HepG2 (cell line): ENCODE measurements at regions not wholly inside any gene's neighbourhood (a gene's known extent, or its start where the extent isn't known, plus 50 kb on each side); places are given as distances from the start of the nearest gene placed in this dataset.

ENCODE experiments used
- ATAC-seq: fragments of 200-7000 bp; cut with Tn5 transposase; 3 replicates; pipeline ENCODE4 v1.9.1; 2020; ENCODE audit warnings: mild to moderate bottlenecking, moderate library complexity
- BruUV-seq: library from RNA; stranded (reverse); fragments of 400-500 nt; replicated peaks from 2 replicates; lab custom pipeline; 2021; lab: Mats Ljungman, UMichigan
- CTCF ChIA-PET: fragments of 300-600 bp; formaldehyde crosslinking; extraction: SDS; loops from one replicate; lab custom pipeline; 2021; ENCODE audit warnings: low total read pairs, inconsistent platforms, low intra/inter-chr PET ratio; lab: Yijun Ruan, JAX
- POLR2A ChIA-PET: fragments of 350-600 bp; sonication (Branson Sonifier 250); formaldehyde crosslinking; loops from one replicate; lab custom pipeline; 2020; ENCODE audit warnings: antibody characterized with exemption, inconsistent platforms; lab: Yijun Ruan, JAX
- DNase-seq: peaks from one replicate; pipeline ENCODE4 v3.0.0-alpha.2; 2015; ENCODE audit warnings: low spot score
- FAIRE-seq: peaks from 3 replicates; lab custom pipeline; 2011; peaks lifted over from hg19 to GRCh38; lab: Jason Lieb, UNC
- H2AFZ ChIP-seq: one replicate; pipeline ENCODE4 v1.6.1; 2011; ENCODE audit warnings: low read length, inconsistent platforms
- H3K27ac ChIP-seq: fragments of 300-600 bp; 3 replicates; pipeline ENCODE4 v1.8.0; 2011; ENCODE audit warnings: mixed run types, mild to moderate bottlenecking, mixed read lengths, low read length, inconsistent platforms; ENCODE audit not compliant: insufficient read depth; ENCODE audit errors: extremely low read length
- H3K27me3 ChIP-seq, 2 experiments: fragments of 200-600 bp in 1 of 2; 2 replicates in 1 of 2; 3 replicates in 1 of 2; pipeline versions ENCODE4 v1.6.0 to v1.8.0; 2011; ENCODE audit warnings: low read length in 2 of 2, mild to moderate bottlenecking in 2 of 2, moderate library complexity in 2 of 2, inconsistent platforms in 1 of 2; ENCODE audit not compliant: insufficient read depth in 2 of 2, control insufficient read depth in 1 of 2
- H3K36me3 ChIP-seq, 2 experiments: fragments of 200-600 bp in 1 of 2; replicated peaks in 1 of 2; 2 replicates in 1 of 2; 3 replicates in 1 of 2; pipeline versions ENCODE4 v1.5.1 to v1.8.0; 2011; ENCODE audit warnings: low read length in 2 of 2, inconsistent platforms in 1 of 2; ENCODE audit not compliant: insufficient read depth in 2 of 2, control insufficient read depth in 1 of 2
- H3K4me1 ChIP-seq: 2 replicates; pipeline ENCODE4 v1.5.1; 2012; ENCODE audit warnings: low read length, inconsistent platforms; ENCODE audit not compliant: insufficient read depth
- H3K4me2 ChIP-seq: 2 replicates; pipeline ENCODE4 v1.6.0; 2011; ENCODE audit warnings: low read depth, low read length, inconsistent platforms
- H3K4me3 ChIP-seq, 3 experiments: fragments of 200-600 bp in 1 of 3; sonication (generic), shearing (Covaris generic) in 1 of 3; replicated peaks in 1 of 3; 2 replicates each; pipeline ENCODE4 v1.5.1; 2011 to 2016; ENCODE audit warnings: low read length in 3 of 3, inconsistent platforms in 2 of 3, low read depth in 2 of 3, mild to moderate bottlenecking in 2 of 3, control low read depth in 1 of 3, mixed read lengths in 1 of 3; ENCODE audit not compliant: insufficient read depth in 1 of 3
- H3K79me2 ChIP-seq: one replicate; pipeline ENCODE4 v1.6.1; 2011; ENCODE audit warnings: low read length, inconsistent platforms; ENCODE audit not compliant: insufficient read depth
- H3K9ac ChIP-seq: 2 replicates; pipeline ENCODE4 v1.6.0; 2011; ENCODE audit warnings: mild to moderate bottlenecking, low read depth, low read length, inconsistent platforms; ENCODE audit not compliant: insufficient read depth
- H3K9me3 ChIP-seq: 2 replicates; pipeline ENCODE4 v1.5.1; 2012; ENCODE audit warnings: mild to moderate bottlenecking, low read length
- H4K20me1 ChIP-seq: 2 replicates; pipeline ENCODE4 v1.6.0; 2011; ENCODE audit warnings: inconsistent platforms, mild to moderate bottlenecking, low read length, moderate library complexity; ENCODE audit not compliant: insufficient read depth
- ARNTL ChIP-seq: sonication (generic); formaldehyde crosslinking; IDR thresholded peaks from 2 replicates; pipeline ENCODE4 v1.4.0; 2020; ENCODE audit warnings: mild to moderate bottlenecking, missing genetic modification reagents
- CHD4 ChIP-seq: fragments of 200-600 bp; sonication (generic); IDR thresholded peaks from 2 replicates; pipeline ENCODE4 v1.7.0; 2017; ENCODE audit warnings: mild to moderate bottlenecking, low read length, borderline replicate concordance
- FOSL1 ChIP-seq: sonication (generic); formaldehyde crosslinking; IDR thresholded peaks from 2 replicates; pipeline ENCODE4 v1.9.0; 2021; ENCODE audit warnings: missing genetic modification reagents, borderline replicate concordance
- JUN ChIP-seq: sonication (generic); formaldehyde crosslinking; IDR thresholded peaks from 2 replicates; pipeline ENCODE4 v1.4.0; 2020; ENCODE audit warnings: mild to moderate bottlenecking, missing genetic modification reagents
- MED1 ChIP-seq: sonication (generic); formaldehyde crosslinking; IDR thresholded peaks from 2 replicates; pipeline ENCODE4 v1.4.0; 2020; ENCODE audit warnings: missing genetic modification reagents
- RFX3 ChIP-seq: IDR thresholded peaks from 2 replicates; pipeline ENCODE4 v1.6.1; 2016; ENCODE audit warnings: missing biosample characterization, missing genetic modification reagents
- SIX1 ChIP-seq: sonication (generic); formaldehyde crosslinking; IDR thresholded peaks from 2 replicates; pipeline ENCODE4 v1.4.0; 2020; ENCODE audit warnings: missing genetic modification reagents, borderline replicate concordance
- SRSF4 ChIP-seq: fragments of 200-400 bp; formaldehyde crosslinking; IDR thresholded peaks from one replicate; pipeline ENCODE4 v1.6.1; 2018; ENCODE audit warnings: mild to moderate bottlenecking, low read depth, low read length, moderate library complexity; ENCODE audit not compliant: poor library complexity, severe bottlenecking
- TFDP2 ChIP-seq: sonication (generic); formaldehyde crosslinking; IDR thresholded peaks from 2 replicates; pipeline ENCODE4 v1.4.0; 2020; ENCODE audit warnings: missing genetic modification reagents
- WIZ ChIP-seq: sonication (generic); formaldehyde crosslinking; IDR thresholded peaks from 2 replicates; pipeline ENCODE4 v1.5.1; 2020; ENCODE audit warnings: mild to moderate bottlenecking, missing genetic modification reagents
- YY1 ChIP-seq: IDR thresholded peaks from 2 replicates; pipeline ENCODE4 v1.6.1; 2011; ENCODE audit warnings: low read length, low read depth, moderate library complexity, mild to moderate bottlenecking; ENCODE audit not compliant: insufficient read depth, insufficient replicate concordance
- ZBTB20 ChIP-seq: sonication (generic); formaldehyde crosslinking; IDR thresholded peaks from 2 replicates; pipeline ENCODE4 v1.8.1; 2023; ENCODE audit warnings: missing genetic modification reagents, low read depth, mild to moderate bottlenecking, borderline replicate concordance
- ZNF138 ChIP-seq: sonication (generic); formaldehyde crosslinking; IDR thresholded peaks from 2 replicates; pipeline ENCODE4 v1.5.0; 2020; ENCODE audit warnings: mild to moderate bottlenecking, low read depth, missing genetic modification reagents
- WGBS: methylation state at CpG from one replicate; pipeline ENCODE4 v1.1.6; 2017; ENCODE audit warnings: low lambda C conversion rate; 5-methylcytosine and 5-hydroxymethylcytosine counted together
- in situ Hi-C: cut with HindIII; loops from 2 replicates; pipeline ENCODE4 v1.10.0; 2017; ENCODE audit warnings: low pct_unique_long_range_greater_than_20kb; ENCODE audit not compliant: extremely low pct_ligation_motif_present
- intact Hi-C: fragments of 100-400 bp; cut with micrococcal nuclease; formaldehyde crosslinking; loops from one replicate; pipeline ENCODE4 v1.10.0; 2022; ENCODE audit not compliant: unreplicated experiment
- TF ChIP-seq, protein P1 (sequence below): sonication (generic); formaldehyde crosslinking; IDR thresholded peaks from 2 replicates; pipeline ENCODE4 v1.5.0; 2020; ENCODE audit warnings: mild to moderate bottlenecking, missing genetic modification reagents

DNA sequence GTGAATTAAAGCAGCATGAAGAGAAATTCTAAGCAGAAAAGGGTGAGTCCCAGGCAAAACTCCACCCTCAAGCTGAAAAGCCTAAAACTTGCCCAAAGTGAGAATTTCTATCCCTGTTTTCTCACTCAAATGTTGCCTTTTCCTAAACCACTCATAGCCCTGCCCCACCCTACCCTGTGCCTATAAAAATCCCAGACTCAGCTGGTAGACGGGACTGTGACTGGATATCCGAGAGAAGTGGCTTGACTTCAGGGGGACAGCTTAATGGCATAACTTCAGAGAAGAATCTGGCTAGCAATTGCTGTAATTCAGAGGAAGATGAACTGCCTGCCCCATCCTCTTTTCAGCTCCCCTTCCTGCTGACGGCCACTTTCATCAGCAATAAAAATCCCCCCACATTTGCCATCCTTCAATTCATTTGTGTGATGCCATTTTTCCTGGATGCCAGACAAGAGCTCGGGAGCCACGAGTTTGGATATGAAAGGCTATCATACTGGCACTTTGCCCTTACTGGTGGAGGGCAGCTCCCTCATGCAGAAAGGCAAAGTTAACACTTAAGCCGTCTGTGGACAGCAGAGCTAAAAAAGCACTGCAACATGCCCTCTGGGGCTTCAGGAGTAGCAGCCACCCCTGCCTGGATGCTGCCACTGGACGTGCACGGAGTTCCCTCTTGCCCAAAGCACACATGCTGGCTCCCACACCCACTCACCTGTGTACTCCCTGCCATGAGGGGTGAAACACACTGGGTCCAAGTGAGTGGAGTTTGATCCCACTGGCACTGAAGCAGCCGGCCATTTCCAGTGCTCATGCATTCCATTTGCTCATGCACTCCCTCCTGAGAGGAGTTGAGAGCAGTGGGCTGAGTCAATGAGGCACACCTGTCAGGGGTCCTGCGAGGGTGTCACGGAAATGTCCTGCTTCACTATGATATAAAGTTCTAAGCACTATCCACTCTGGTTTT is 670.6 kb downstream of the PLOD2 start:
- Histone ChIP-seq H3K9me3 (no peaks in the 10 kb centered on the region), H3K27me3 (no peaks in the 10 kb centered on the region), H3K36me3 (no peaks in the 10 kb centered on the region), H3K9ac (no peak overlapping the region), H3K4me3 (no peak overlapping the region), H3K4me1 (no peaks in the 10 kb centered on the region), H2AFZ (no peak overlapping the region), H4K20me1 (no peaks in the 10 kb centered on the region), H3K4me2 (no peak overlapping the region), H3K27ac (no peak overlapping the region), H3K79me2 (no peaks in the 10 kb centered on the region)
- ATAC-seq (no peak), DNase-seq (no peak), FAIRE-seq (no peak)
- WGBS = 18% methylated on average over 10 of the region's 11 CpGs
- in situ Hi-C loops (no loop called here), intact Hi-C loops (no loop called here)
- TF ChIP-seq, protein P1, sequence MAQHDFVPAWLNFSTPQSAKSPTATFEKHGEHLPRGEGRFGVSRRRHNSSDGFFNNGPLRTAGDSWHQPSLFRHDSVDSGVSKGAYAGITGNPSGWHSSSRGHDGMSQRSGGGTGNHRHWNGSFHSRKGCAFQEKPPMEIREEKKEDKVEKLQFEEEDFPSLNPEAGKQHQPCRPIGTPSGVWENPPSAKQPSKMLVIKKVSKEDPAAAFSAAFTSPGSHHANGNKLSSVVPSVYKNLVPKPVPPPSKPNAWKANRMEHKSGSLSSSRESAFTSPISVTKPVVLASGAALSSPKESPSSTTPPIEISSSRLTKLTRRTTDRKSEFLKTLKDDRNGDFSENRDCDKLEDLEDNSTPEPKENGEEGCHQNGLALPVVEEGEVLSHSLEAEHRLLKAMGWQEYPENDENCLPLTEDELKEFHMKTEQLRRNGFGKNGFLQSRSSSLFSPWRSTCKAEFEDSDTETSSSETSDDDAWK (CRISPR knock-in tag) = no peak
- TF ChIP-seq FOSL1 (no peak), MED1 (CRISPR knock-in tag) (no peak), SIX1 (CRISPR knock-in tag) (no peak), JUN (CRISPR knock-in tag) (no peak), ZNF138 (no peak), CHD4 (no peak), SRSF4 (no peak), TFDP2 (CRISPR knock-in tag) (no peak), ARNTL (CRISPR knock-in tag) (no peak), RFX3 (no peak), ZBTB20 (no peak), YY1 (no peak), WIZ (CRISPR knock-in tag) (no peak)
- POLR2A ChIA-PET = no interaction called here
- BruUV-seq = no TSS peak
- CTCF ChIA-PET = no interaction called here
